Stimulated activated CD4-positive, alpha-beta T cell treated with anti-CD3 and anti-CD28 coated beads, Interleukin-4, amount 100 ng/mL, for 24 hours (primary cell): ENCODE measurements at regions not wholly inside any gene's neighbourhood (a gene's known extent, or its start where the extent isn't known, plus 50 kb on each side); places are given as distances from the start of the nearest gene placed in this dataset.
A peak's percentile ranks its signal among the peaks of the same experiment; 100 is the strongest.
"Not testable (repeated sequence)": the region's sequence is repeated elsewhere in the genome, so short reads cannot be mapped to it uniquely, and the experiment has no call there.

ENCODE experiments used
- DNase-seq: peaks from one replicate; pipeline ENCODE4 v3.0.0-alpha.2; 2020

- no peak for DNase-seq
These were observed 115.2 kb upstream of the NPAS2 start for GRCh38 chr2:100704711-100705110.

GRCh38 chr2:100707016-100707947, 112.7 kb upstream of the NPAS2 start:
- DNase-seq = no peak

GRCh38 chr2:100708333-100708732, 111.6 kb upstream of the NPAS2 start:
- DNase-seq = no peak

GRCh38 chr2:100713106-100713505, 106.8 kb upstream of the NPAS2 start:
- DNase-seq = no peak

GRCh38 chr2:100714396-100715010, 105.4 kb upstream of the NPAS2 start:
- not testable (repeated sequence) for DNase-seq

- not testable (repeated sequence) for DNase-seq
These were observed 104.1 kb upstream of the NPAS2 start for GRCh38 chr2:100715861-100716260.

- DNase-seq = no peak
These were observed 103.4 kb upstream of the NPAS2 start for GRCh38 chr2:100716581-100716980.

GRCh38 chr2:100718065-100718629, 101.8 kb upstream of the NPAS2 start:
- DNase-seq = no peak

- DNase-seq = no peak
These were observed 99.5 kb upstream of the NPAS2 start for GRCh38 chr2:100720445-100720844.

GRCh38 chr2:100721693-100722092, 98.2 kb upstream of the NPAS2 start:
- no peak for DNase-seq

- DNase-seq = no peak
These were observed 97.8 kb upstream of the NPAS2 start for GRCh38 chr2:100722125-100722524.

GRCh38 chr2:100726866-100727265, 93.1 kb upstream of the NPAS2 start:
- DNase-seq = no peak

- DNase-seq = peak; percentile 45
These were observed 89.6 kb upstream of the NPAS2 start for GRCh38 chr2:100730290-100730868.

GRCh38 chr2:100731535-100731981, 88.4 kb upstream of the NPAS2 start:
- DNase-seq = no peak

GRCh38 chr2:100733391-100734187, 86.3 kb upstream of the NPAS2 start:
- DNase-seq = no peak

GRCh38 chr2:100736121-100736915, 83.6 kb upstream of the NPAS2 start:
- DNase-seq = no peak

GRCh38 chr2:100739735-100740432, 80.1 kb upstream of the NPAS2 start:
- DNase-seq = no peak

- DNase-seq = no peak
These were observed 78.1 kb upstream of the NPAS2 start for GRCh38 chr2:100741880-100742276.

- DNase-seq = no peak
These were observed 77.4 kb upstream of the NPAS2 start for GRCh38 chr2:100742277-100743254.

GRCh38 chr2:100743741-100744140, 76.2 kb upstream of the NPAS2 start:
- no peak for DNase-seq
